OCI-LY7 (cell line): ENCODE measurements at regions not wholly inside any gene's neighbourhood (a gene's known extent, or its start where the extent isn't known, plus 50 kb on each side); places are given as distances from the start of the nearest gene placed in this dataset.

ENCODE experiments used
- BruUV-seq: library from RNA; stranded (reverse); fragments of 400-500 nt; replicated peaks from 2 replicates; lab custom pipeline; 2021; lab: Mats Ljungman, UMichigan
- CTCF ChIA-PET: fragments of 300-600 bp; sonication (Branson Sonifier 250); formaldehyde crosslinking; loops from one replicate; lab custom pipeline; 2022; ENCODE audit warnings: antibody characterized with exemption; ENCODE audit not compliant: unreplicated experiment; lab: Charles Lee
- POLR2A ChIA-PET: fragments of 300-600 bp; sonication (Branson Sonifier 250); formaldehyde crosslinking; loops from one replicate; lab custom pipeline; 2022; ENCODE audit warnings: antibody characterized with exemption; lab: Charles Lee
- DNase-seq: peaks from one replicate; pipeline ENCODE4 v3.0.0-alpha.2; 2015; ENCODE audit warnings: low spot score
- H2AFZ ChIP-seq: fragments of 200-600 bp; sonication (generic), shearing (Covaris generic); 2 replicates; pipeline ENCODE4 v1.6.1; 2014; ENCODE audit warnings: mild to moderate bottlenecking, antibody characterized with exemption, low read length, moderate library complexity
- H3K27ac ChIP-seq: fragments of 200-600 bp; sonication (generic); 2 replicates; pipeline ENCODE4 v1.5.1; 2014; ENCODE audit warnings: mixed run types, low read depth, mild to moderate bottlenecking, moderate library complexity, low read length, inconsistent platforms; ENCODE audit not compliant: poor library complexity, severe bottlenecking
- H3K36me3 ChIP-seq: fragments of 200-600 bp; sonication (generic); 2 replicates; pipeline ENCODE4 v1.6.1; 2014; ENCODE audit warnings: mild to moderate bottlenecking, antibody characterized with exemption, low read length, moderate library complexity, mixed read lengths; ENCODE audit not compliant: insufficient read depth
- H3K4me1 ChIP-seq: fragments of 200-600 bp; sonication (generic); 2 replicates; pipeline ENCODE4 v1.5.1; 2014; ENCODE audit warnings: mild to moderate bottlenecking, low read length; ENCODE audit not compliant: insufficient read depth, poor library complexity, severe bottlenecking
- H3K4me2 ChIP-seq: fragments of 200-600 bp; sonication (generic); 2 replicates; pipeline ENCODE4 v1.6.1; 2014; ENCODE audit warnings: mild to moderate bottlenecking, low read length
- H3K4me3 ChIP-seq: fragments of 200-600 bp; sonication (generic); 2 replicates; pipeline ENCODE4 v1.5.1; 2014; ENCODE audit warnings: mild to moderate bottlenecking, low read depth, low read length; ENCODE audit not compliant: poor library complexity, severe bottlenecking
- H3K79me2 ChIP-seq: fragments of 200-600 bp; sonication (generic); 2 replicates; pipeline ENCODE4 v1.6.1; 2016; ENCODE audit warnings: low read depth, mild to moderate bottlenecking, low read length, moderate library complexity, mixed read lengths; ENCODE audit not compliant: insufficient read depth
- H3K9me2 ChIP-seq: fragments of 200-600 bp; sonication (generic); 2 replicates; pipeline ENCODE4 v1.6.1; 2016; ENCODE audit warnings: mild to moderate bottlenecking, low read length, mixed read lengths; ENCODE audit not compliant: insufficient read depth
- H3K9me3 ChIP-seq: fragments of 200-600 bp; sonication (generic); 2 replicates; pipeline ENCODE4 v1.6.1; 2014; ENCODE audit warnings: mild to moderate bottlenecking, mixed run types, low read length, mixed read lengths
- H4K20me1 ChIP-seq: fragments of 200-600 bp; sonication (generic); 2 replicates; pipeline ENCODE4 v1.6.1; 2014; ENCODE audit warnings: mild to moderate bottlenecking, antibody characterized with exemption, low read length, moderate library complexity, mixed read lengths; ENCODE audit not compliant: insufficient read depth
- EZH2phosphoT487 ChIP-seq: fragments of 200-600 bp; sonication (generic); IDR thresholded peaks from 2 replicates; pipeline ENCODE4 v1.6.1; 2018; ENCODE audit warnings: low read depth, borderline replicate concordance, mild to moderate bottlenecking, mixed run types, antibody characterized with exemption, low read length, moderate library complexity, mixed read lengths
- intact Hi-C: fragments of 100-400 bp; cut with micrococcal nuclease; formaldehyde crosslinking; loops from one replicate; pipeline ENCODE4 v1.10.0; 2022; ENCODE audit not compliant: unreplicated experiment
- TF ChIP-seq, protein P1 (sequence below): fragments of 200-600 bp; sonication (generic); conservative IDR thresholded peaks from 2 replicates; pipeline ENCODE4 v1.5.1; 2014; ENCODE audit warnings: mild to moderate bottlenecking, antibody characterized with exemption, low read length, moderate library complexity, mixed read lengths

DNA sequence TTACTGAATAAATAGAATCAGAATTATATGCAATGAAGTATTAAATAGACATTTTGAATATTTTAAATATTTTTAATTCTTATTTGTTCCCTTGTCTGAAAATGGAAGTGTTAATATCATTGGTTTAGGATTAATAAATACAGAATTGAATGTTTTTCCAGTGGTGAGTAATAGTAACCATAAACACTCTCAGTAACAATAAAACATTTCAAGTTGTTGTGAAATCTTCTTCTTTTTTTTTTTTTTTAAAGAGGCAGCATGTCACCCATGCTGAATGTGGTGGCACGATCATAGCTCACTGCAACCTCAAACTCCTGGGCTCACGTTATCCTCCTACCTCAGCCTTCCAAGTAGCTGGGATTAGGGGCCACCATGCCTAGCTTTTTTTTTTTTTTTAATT is 86.2 kb upstream of the ZBTB18 start:
- no peaks in the 10 kb centered on the region for H3K9me2 ChIP-seq
- H3K9me3 ChIP-seq, result no peaks in the 10 kb centered on the region
- ChIA-PET POLR2A (interaction anchor here (0.6 to 0.7 kb wide), 2 partner anchors 9 to 23 kb away, joined by 3 read pairs; no protein-coding TSS in a partner anchor), CTCF (interaction anchor here (0.6 kb wide), 1 partner anchor 246 kb away, joined by 3 read pairs; no protein-coding TSS in a partner anchor)
- no peaks in the 10 kb centered on the region for H3K79me2 ChIP-seq
- H3K27ac ChIP-seq, result no peak overlapping the region
- DNase-seq, result no peak
- H2AFZ ChIP-seq, result no peak overlapping the region
- no peak overlapping the region for H3K4me2 ChIP-seq
- no peak for TF ChIP-seq EZH2phosphoT487
- TF ChIP-seq, protein P1, sequence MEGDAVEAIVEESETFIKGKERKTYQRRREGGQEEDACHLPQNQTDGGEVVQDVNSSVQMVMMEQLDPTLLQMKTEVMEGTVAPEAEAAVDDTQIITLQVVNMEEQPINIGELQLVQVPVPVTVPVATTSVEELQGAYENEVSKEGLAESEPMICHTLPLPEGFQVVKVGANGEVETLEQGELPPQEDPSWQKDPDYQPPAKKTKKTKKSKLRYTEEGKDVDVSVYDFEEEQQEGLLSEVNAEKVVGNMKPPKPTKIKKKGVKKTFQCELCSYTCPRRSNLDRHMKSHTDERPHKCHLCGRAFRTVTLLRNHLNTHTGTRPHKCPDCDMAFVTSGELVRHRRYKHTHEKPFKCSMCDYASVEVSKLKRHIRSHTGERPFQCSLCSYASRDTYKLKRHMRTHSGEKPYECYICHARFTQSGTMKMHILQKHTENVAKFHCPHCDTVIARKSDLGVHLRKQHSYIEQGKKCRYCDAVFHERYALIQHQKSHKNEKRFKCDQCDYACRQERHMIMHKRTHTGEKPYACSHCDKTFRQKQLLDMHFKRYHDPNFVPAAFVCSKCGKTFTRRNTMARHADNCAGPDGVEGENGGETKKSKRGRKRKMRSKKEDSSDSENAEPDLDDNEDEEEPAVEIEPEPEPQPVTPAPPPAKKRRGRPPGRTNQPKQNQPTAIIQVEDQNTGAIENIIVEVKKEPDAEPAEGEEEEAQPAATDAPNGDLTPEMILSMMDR, result no peak
- intact Hi-C loops, result no loop called here
- no TSS peak for BruUV-seq
- no peaks in the 10 kb centered on the region for H3K4me1 ChIP-seq
- H3K36me3 ChIP-seq, result no peaks in the 10 kb centered on the region
- H3K4me3 ChIP-seq, result no peak overlapping the region
- no peaks in the 10 kb centered on the region for H4K20me1 ChIP-seq

DNA sequence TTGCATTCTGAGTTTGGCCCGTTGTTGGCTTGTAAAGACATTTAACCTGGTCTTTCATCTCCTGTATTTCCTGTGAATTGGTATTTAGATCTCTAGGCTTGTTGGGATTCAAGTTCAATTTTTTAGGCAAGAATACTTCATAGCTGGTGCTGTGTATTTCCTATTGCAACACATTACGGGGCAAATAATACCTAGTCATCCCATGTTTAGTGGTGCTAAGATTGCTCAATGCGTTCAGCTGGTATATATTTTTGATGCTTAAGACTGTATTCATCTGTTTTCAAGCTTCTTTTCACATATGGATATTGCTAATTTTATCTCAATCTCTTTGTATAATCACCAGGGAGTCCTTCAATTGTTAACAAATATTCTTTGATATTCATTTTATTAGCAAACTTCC is 87.5 kb upstream of the ZBTB18 start:
- Histone ChIP-seq H2AFZ (no peak overlapping the region), H3K79me2 (no peaks in the 10 kb centered on the region), H3K9me2 (no peaks in the 10 kb centered on the region), H4K20me1 (no peaks in the 10 kb centered on the region), H3K27ac (no peak overlapping the region), H3K4me2 (no peak overlapping the region), H3K36me3 (no peaks in the 10 kb centered on the region), H3K4me3 (no peak overlapping the region), H3K9me3 (no peaks in the 10 kb centered on the region), H3K4me1 (no peaks in the 10 kb centered on the region)
- no TSS peak for BruUV-seq
- POLR2A ChIA-PET, result interaction anchor here (0.6 kb wide), 1 partner anchor 1217 kb away, joined by 3 read pairs; no protein-coding TSS in a partner anchor
- CTCF ChIA-PET, result no interaction called here
- DNase-seq, result no peak
- no peak for TF ChIP-seq EZH2phosphoT487
- TF ChIP-seq, protein P1, result no peak
- intact Hi-C loops, result no loop called here

GRCh38 chr1:243962541-243962940 is 88.5 kb upstream of the ZBTB18 start:
- no peaks in the 10 kb centered on the region for H3K36me3 ChIP-seq
- no peaks in the 10 kb centered on the region for H3K79me2 ChIP-seq
- H4K20me1 ChIP-seq, result no peaks in the 10 kb centered on the region
- H3K4me3 ChIP-seq, result no peak overlapping the region
- no peak overlapping the region for H2AFZ ChIP-seq
- no peaks in the 10 kb centered on the region for H3K9me3 ChIP-seq
- no peaks in the 10 kb centered on the region for H3K9me2 ChIP-seq
- POLR2A ChIA-PET, result interaction anchor here (0.8 kb wide), 1 partner anchor 72 kb away, joined by 3 read pairs; no protein-coding TSS in a partner anchor
- no peak for DNase-seq
- CTCF ChIA-PET, result no interaction called here
- no TSS peak for BruUV-seq
- no peak for TF ChIP-seq EZH2phosphoT487
- TF ChIP-seq, protein P1, result no peak
- no peaks in the 10 kb centered on the region for H3K4me1 ChIP-seq
- no peak overlapping the region for H3K4me2 ChIP-seq
- intact Hi-C loops, result no loop called here
- H3K27ac ChIP-seq, result no peak overlapping the region
